Skeletal muscle tissue (tissue), 4 donors: ENCODE measurements at regions not wholly inside any gene's neighbourhood (a gene's known extent, or its start where the extent isn't known, plus 50 kb on each side); places are given as distances from the start of the nearest gene placed in this dataset. TPM values are rescaled to one million over a fixed set of nuclear protein-coding genes. Genes with fewer than 3 reads are reported as not detected.
"Not testable (repeated sequence)": the region's sequence is repeated elsewhere in the genome, so short reads cannot be mapped to it uniquely, and the experiment has no call there.

Experiments used
- H3K27ac ChIP-seq: one replicate; pipeline ENCODE4 v1.7.0; 2013; ENCODE audit warnings: mild to moderate bottlenecking, low read depth, low read length, inconsistent platforms
- H3K27me3 ChIP-seq, 3 donors: one replicate each; pipeline ENCODE4 v1.7.0; 2013; ENCODE audit warnings: low read length in 3 of 3; ENCODE audit not compliant: control insufficient read depth in 3 of 3, insufficient read depth in 3 of 3
- H3K36me3 ChIP-seq, 3 donors: one replicate each; pipeline ENCODE4 v1.7.0; 2013; ENCODE audit warnings: low read length in 3 of 3; ENCODE audit not compliant: control insufficient read depth in 3 of 3, insufficient read depth in 3 of 3
- H3K4me1 ChIP-seq, 3 donors: one replicate each; pipeline ENCODE4 v1.7.0; 2013; ENCODE audit warnings: low read length in 3 of 3, mild to moderate bottlenecking in 3 of 3; ENCODE audit not compliant: control insufficient read depth in 3 of 3, insufficient read depth in 3 of 3
- H3K4me3 ChIP-seq, 3 donors: one replicate each; pipeline ENCODE4 v1.7.0; 2013; ENCODE audit warnings: low read length in 3 of 3
- H3K9ac ChIP-seq, 3 donors: one replicate each; pipeline ENCODE4 v1.7.0; 2013; ENCODE audit warnings: low read length in 3 of 3, mild to moderate bottlenecking in 3 of 3, moderate library complexity in 2 of 3, low read depth in 1 of 3
- H3K9me3 ChIP-seq, 3 donors: one replicate each; pipeline ENCODE4 v1.7.0; 2013; ENCODE audit warnings: low read length in 3 of 3; ENCODE audit not compliant: control insufficient read depth in 3 of 3
- small RNA-seq: library from RNA; depleted of rRNA; stranded (forward); fragments of <200 nt; gene quantifications from one replicate; pipeline ENCODE3, GENCODE V24; 2014
- donor health status: Osteomylitis.

- not testable (repeated sequence) for H3K4me1 ChIP-seq, H3K9ac ChIP-seq, H3K9me3 ChIP-seq, H3K27me3 ChIP-seq, H3K27ac ChIP-seq, H3K36me3 ChIP-seq, H3K4me3 ChIP-seq
These were observed 215.7 kb downstream of the POTED start for GRCh38 chr21:13825218-13825778.

- not testable (repeated sequence) for H3K9ac ChIP-seq, H3K36me3 ChIP-seq, H3K4me3 ChIP-seq, H3K9me3 ChIP-seq, H3K4me1 ChIP-seq, H3K27me3 ChIP-seq, H3K27ac ChIP-seq
These were observed 210.7 kb downstream of the POTED start for GRCh38 chr21:13820286-13820685.

DNA sequence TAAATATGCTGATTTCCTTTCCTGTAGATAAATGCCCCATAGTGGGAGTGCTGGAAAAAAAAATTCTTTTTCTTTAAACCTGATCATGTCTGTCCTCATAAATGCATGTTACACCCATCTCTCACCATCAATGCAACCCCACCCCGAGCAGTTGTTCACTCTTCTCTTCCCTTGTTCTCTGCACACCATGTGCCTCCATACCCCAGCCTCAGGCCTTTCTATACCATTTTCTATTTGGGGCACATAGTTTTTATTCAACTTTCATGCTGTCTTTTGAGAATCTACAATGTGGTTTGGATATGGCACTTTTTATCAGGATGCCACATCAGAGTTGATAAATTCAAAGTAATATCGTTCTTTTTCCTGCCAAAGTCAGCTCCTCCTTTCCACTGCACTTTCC is 202.6 kb downstream of the POTED start:
- not testable (repeated sequence) for H3K27me3 ChIP-seq, H3K4me3 ChIP-seq, H3K36me3 ChIP-seq, H3K9me3 ChIP-seq, H3K27ac ChIP-seq, H3K9ac ChIP-seq, H3K4me1 ChIP-seq

DNA sequence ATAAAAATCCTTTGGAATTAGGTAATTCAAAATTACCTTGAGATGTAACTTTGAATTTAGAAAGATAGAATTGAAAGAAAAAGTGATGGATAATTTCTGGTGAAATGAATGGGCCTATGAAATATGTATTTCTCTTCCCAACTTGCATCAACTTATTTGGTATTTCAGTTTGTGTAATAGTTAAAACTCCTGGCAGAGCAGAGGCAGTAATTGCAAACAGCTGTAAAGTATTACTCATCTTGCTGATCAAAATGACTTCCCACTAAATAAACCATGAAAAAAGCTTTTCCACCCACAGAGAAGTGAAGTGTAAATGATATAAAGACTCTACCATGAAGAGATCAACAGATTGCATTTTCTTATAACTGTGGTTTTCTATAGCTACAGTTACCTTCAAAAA is 201.0 kb downstream of the POTED start:
- H3K4me1 ChIP-seq, H3K9ac ChIP-seq, H3K4me3 ChIP-seq, H3K36me3 ChIP-seq, H3K27ac ChIP-seq, H3K9me3 ChIP-seq, H3K27me3 ChIP-seq: not testable (repeated sequence)

GRCh38 chr21:13806444-13806843 is 196.9 kb downstream of the POTED start:
- H3K36me3 ChIP-seq, H3K4me1 ChIP-seq, H3K27ac ChIP-seq, H3K9ac ChIP-seq, H3K9me3 ChIP-seq, H3K4me3 ChIP-seq, H3K27me3 ChIP-seq: not testable (repeated sequence)

GRCh38 chr21:13802757-13803156 is 193.2 kb downstream of the POTED start:
- H3K36me3 ChIP-seq, H3K9ac ChIP-seq, H3K9me3 ChIP-seq, H3K27me3 ChIP-seq, H3K4me1 ChIP-seq, H3K4me3 ChIP-seq, H3K27ac ChIP-seq: not testable (repeated sequence)

Small RNA genes in the stretch of these regions (small RNA-seq; reads per million reads assigned to genes)
- gene RNU6-954P = not detected
- gene ZNF114P1 = not detected
